CD14-positive monocyte (primary cell): ENCODE measurements at regions not wholly inside any gene's neighbourhood (a gene's known extent, or its start where the extent isn't known, plus 50 kb on each side); places are given as distances from the start of the nearest gene placed in this dataset.

Experiments used
- DNase-seq, 3 donors: peaks; one replicate each; pipeline ENCODE4 v3.0.0-alpha.2; 2011 to 2022
- H2AFZ ChIP-seq: 2 replicates; pipeline ENCODE4 v1.6.0; 2012; ENCODE audit warnings: mild to moderate bottlenecking, low read depth, low read length, inconsistent platforms; ENCODE audit not compliant: insufficient read depth, poor library complexity, severe bottlenecking
- H3K27ac ChIP-seq, 2 donors: 1 replicate in 1 of 2; 2 replicates in 1 of 2; pipeline ENCODE4 v1.5.1; 2012 to 2013; ENCODE audit warnings: low read length in 2 of 2, control low read depth in 1 of 2, inconsistent platforms in 1 of 2, low read depth in 1 of 2, mild to moderate bottlenecking in 1 of 2
- H3K27me3 ChIP-seq, 2 donors: one replicate each; pipeline versions ENCODE4 v1.6.0 to v1.6.1; 2011 to 2013; ENCODE audit warnings: low read length in 2 of 2; ENCODE audit not compliant: control insufficient read depth in 2 of 2, insufficient read depth in 2 of 2
- H3K36me3 ChIP-seq, 2 donors: replicated peaks in 1 of 2; 1 replicate in 1 of 2; 2 replicates in 1 of 2; pipeline versions ENCODE4 v1.5.1 to v1.6.1; 2012 to 2013; ENCODE audit warnings: low read length in 2 of 2, control low read depth in 1 of 2, inconsistent platforms in 1 of 2, mild to moderate bottlenecking in 1 of 2; ENCODE audit not compliant: insufficient read depth in 2 of 2, control insufficient read depth in 1 of 2
- H3K4me1 ChIP-seq, 2 donors: 1 replicate in 1 of 2; 2 replicates in 1 of 2; pipeline versions ENCODE4 v1.5.1 to v1.6.1; 2012 to 2013; ENCODE audit warnings: low read length in 2 of 2, control low read depth in 1 of 2, inconsistent platforms in 1 of 2, mild to moderate bottlenecking in 1 of 2, moderate library complexity in 1 of 2; ENCODE audit not compliant: insufficient read depth in 2 of 2, control insufficient read depth in 1 of 2
- H3K4me2 ChIP-seq: replicated peaks from 2 replicates; pipeline ENCODE3; 2012; ENCODE audit warnings: low read length, moderate library complexity, mild to moderate bottlenecking; ENCODE audit not compliant: poor library complexity, severe bottlenecking; ENCODE audit errors: extremely low read depth
- H3K4me3 ChIP-seq, 3 experiments: fragments of 200-600 bp in 1 of 3; sonication (generic) in 1 of 3; replicated peaks in 1 of 3; 1 replicate in 2 of 3; 2 replicates in 1 of 3; pipeline ENCODE4 v1.5.1; 2011 to 2013; ENCODE audit warnings: low read length in 3 of 3, mild to moderate bottlenecking in 3 of 3, control low read depth in 2 of 3, low read depth in 2 of 3, inconsistent platforms in 1 of 3, moderate library complexity in 1 of 3
- H3K79me2 ChIP-seq: 2 replicates; pipeline ENCODE4 v1.6.0; 2012; ENCODE audit warnings: mild to moderate bottlenecking, control low read depth, inconsistent platforms, low read length, moderate library complexity; ENCODE audit not compliant: insufficient read depth
- H3K9ac ChIP-seq: 2 replicates; pipeline ENCODE4 v1.6.0; 2017; ENCODE audit warnings: low read length, mild to moderate bottlenecking; ENCODE audit not compliant: insufficient read depth, poor library complexity, severe bottlenecking
- H3K9me3 ChIP-seq, 2 donors: replicated peaks in 1 of 2; 1 replicate in 1 of 2; 2 replicates in 1 of 2; pipeline versions ENCODE4 v1.5.1 to v1.6.1; 2012 to 2013; ENCODE audit warnings: low read length in 2 of 2, control low read depth in 1 of 2; ENCODE audit not compliant: control insufficient read depth in 1 of 2, insufficient read depth in 1 of 2
- H4K20me1 ChIP-seq: 2 replicates; pipeline ENCODE4 v1.6.0; 2012; ENCODE audit warnings: mild to moderate bottlenecking, low read length, control low read depth, moderate library complexity; ENCODE audit not compliant: insufficient read depth
- H3K27ac Mint-ChIP-seq, 7 donors: one replicate each; pipeline ENCODE4 v1.8.0; 2020; ENCODE audit warnings: mild to moderate bottlenecking in 7 of 7, mixed read lengths in 7 of 7, moderate library complexity in 6 of 7, inconsistent platforms in 2 of 7
- H3K27me3 Mint-ChIP-seq, 3 donors: one replicate each; pipeline ENCODE4 v1.8.0; 2021 to 2022; ENCODE audit warnings: low read depth in 3 of 3, mild to moderate bottlenecking in 3 of 3, mixed read lengths in 3 of 3, moderate library complexity in 3 of 3, inconsistent platforms in 1 of 3
- H3K36me3 Mint-ChIP-seq, 2 donors: one replicate each; pipeline ENCODE4 v1.8.0; 2020; ENCODE audit warnings: mixed read lengths in 2 of 2, inconsistent platforms in 1 of 2, mild to moderate bottlenecking in 1 of 2
- H3K4me1 Mint-ChIP-seq: one replicate; pipeline ENCODE4 v1.8.0; 2020; ENCODE audit warnings: mild to moderate bottlenecking, mixed read lengths
- H3K4me3 Mint-ChIP-seq, 2 donors: one replicate each; pipeline ENCODE4 v1.8.0; 2020; ENCODE audit warnings: mild to moderate bottlenecking in 2 of 2, mixed read lengths in 2 of 2, moderate library complexity in 1 of 2
- H3K9me3 Mint-ChIP-seq, 7 donors: one replicate each; pipeline ENCODE4 v1.8.0; 2020 to 2022; ENCODE audit warnings: mixed read lengths in 7 of 7, mild to moderate bottlenecking in 6 of 7, moderate library complexity in 6 of 7, inconsistent platforms in 2 of 7
- WGBS: methylation state at CpG from one replicate; pipeline ENCODE4 v1.1.5; 2013; ENCODE audit warnings: missing lambda C conversion rate; ENCODE audit not compliant: insufficient coverage; 5-methylcytosine and 5-hydroxymethylcytosine counted together
- intact Hi-C, 2 donors: fragments of 100-400 bp; cut with micrococcal nuclease; formaldehyde crosslinking; loops; one replicate each; pipeline versions ENCODE4 v1.15.0 to v1.15.1; 2023
- TF ChIP-seq, protein P1 (sequence below): fragments of 200-600 bp; IDR thresholded peaks from one replicate; pipeline ENCODE4 v1.8.0; 2022; ENCODE audit warnings: antibody characterized with exemption, mild to moderate bottlenecking

GRCh38 chr2:58974426-58974825, 733.3 kb upstream of the FANCL start:
- H3K36me3 Mint-ChIP-seq, result no peaks in the 10 kb centered on the region
- no peak overlapping the region for H3K27ac ChIP-seq
- no peak for DNase-seq
- peaks cover 0 to 1% (median 0%) of the 10 kb centered on the region in 3 donors for H3K27me3 Mint-ChIP-seq
- no peak overlapping the region for H3K27ac Mint-ChIP-seq
- no peak overlapping the region for H3K9ac ChIP-seq
- no peaks in the 10 kb centered on the region for H3K9me3 ChIP-seq
- H3K9me3 Mint-ChIP-seq, result no peaks in the 10 kb centered on the region
- no peak overlapping the region for H3K4me3 ChIP-seq
- no peak overlapping the region for H2AFZ ChIP-seq
- no peaks in the 10 kb centered on the region for H3K27me3 ChIP-seq
- H4K20me1 ChIP-seq, result no peaks in the 10 kb centered on the region
- H3K36me3 ChIP-seq, result no peaks in the 10 kb centered on the region
- intact Hi-C loops, result no loop called here
- no peaks in the 10 kb centered on the region for H3K4me1 Mint-ChIP-seq
- H3K4me3 Mint-ChIP-seq, result no peak overlapping the region
- no peaks in the 10 kb centered on the region for H3K79me2 ChIP-seq
- TF ChIP-seq, protein P1, sequence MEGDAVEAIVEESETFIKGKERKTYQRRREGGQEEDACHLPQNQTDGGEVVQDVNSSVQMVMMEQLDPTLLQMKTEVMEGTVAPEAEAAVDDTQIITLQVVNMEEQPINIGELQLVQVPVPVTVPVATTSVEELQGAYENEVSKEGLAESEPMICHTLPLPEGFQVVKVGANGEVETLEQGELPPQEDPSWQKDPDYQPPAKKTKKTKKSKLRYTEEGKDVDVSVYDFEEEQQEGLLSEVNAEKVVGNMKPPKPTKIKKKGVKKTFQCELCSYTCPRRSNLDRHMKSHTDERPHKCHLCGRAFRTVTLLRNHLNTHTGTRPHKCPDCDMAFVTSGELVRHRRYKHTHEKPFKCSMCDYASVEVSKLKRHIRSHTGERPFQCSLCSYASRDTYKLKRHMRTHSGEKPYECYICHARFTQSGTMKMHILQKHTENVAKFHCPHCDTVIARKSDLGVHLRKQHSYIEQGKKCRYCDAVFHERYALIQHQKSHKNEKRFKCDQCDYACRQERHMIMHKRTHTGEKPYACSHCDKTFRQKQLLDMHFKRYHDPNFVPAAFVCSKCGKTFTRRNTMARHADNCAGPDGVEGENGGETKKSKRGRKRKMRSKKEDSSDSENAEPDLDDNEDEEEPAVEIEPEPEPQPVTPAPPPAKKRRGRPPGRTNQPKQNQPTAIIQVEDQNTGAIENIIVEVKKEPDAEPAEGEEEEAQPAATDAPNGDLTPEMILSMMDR, result no peak
- H3K4me1 ChIP-seq, result no peaks in the 10 kb centered on the region
- no peak overlapping the region for H3K4me2 ChIP-seq
- WGBS, result no CpG with 5 or more reads among the region's 2 CpGs

GRCh38 chr2:58973811-58974281, 732.7 kb upstream of the FANCL start:
- Mint-ChIP-seq H3K36me3 (no peaks in the 10 kb centered on the region), H3K9me3 (no peaks in the 10 kb centered on the region), H3K27ac (no peak overlapping the region)

More at GRCh38 chr2:58973811-58974281, 732.7 kb upstream of the FANCL start:
- Mint-ChIP-seq H3K4me1 (no peaks in the 10 kb centered on the region), H3K27me3 (peaks cover 0 to 1% (median 0%) of the 10 kb centered on the region in 3 donors), H3K4me3 (no peak overlapping the region)
- whole genome bisulfite sequencing, result no CpG with 5 or more reads among the region's 6 CpGs
- H4K20me1 ChIP-seq, result no peaks in the 10 kb centered on the region
- H3K4me1 ChIP-seq, result no peaks in the 10 kb centered on the region
- H3K27ac ChIP-seq, result no peak overlapping the region
- H3K9ac ChIP-seq, result no peak overlapping the region
- no peaks in the 10 kb centered on the region for H3K79me2 ChIP-seq
- H3K4me3 ChIP-seq, result no peak overlapping the region
- no peak overlapping the region for H3K4me2 ChIP-seq
- H3K27me3 ChIP-seq, result no peaks in the 10 kb centered on the region
- intact Hi-C loops, result no loop called here
- TF ChIP-seq, protein P1, result no peak
- DNase-seq, result no peak
- no peaks in the 10 kb centered on the region for H3K9me3 ChIP-seq
- no peaks in the 10 kb centered on the region for H3K36me3 ChIP-seq
- no peak overlapping the region for H2AFZ ChIP-seq
